Hepatocyte (in vitro differentiated cells): ENCODE measurements at regions not wholly inside any gene's neighbourhood (a gene's known extent, or its start where the extent isn't known, plus 50 kb on each side); places are given as distances from the start of the nearest gene placed in this dataset.

Experiments used
- DNase-seq: peaks from one replicate; pipeline ENCODE4 v3.0.0-alpha.2; 2016; ENCODE audit warnings: low spot score
- H2AFZ ChIP-seq: fragments of 200-600 bp; sonication (generic); 2 replicates; pipeline ENCODE4 v1.6.0; 2016; ENCODE audit warnings: antibody characterized with exemption, mild to moderate bottlenecking
- H3K27ac ChIP-seq: fragments of 200-600 bp; sonication (generic); 2 replicates; pipeline ENCODE4 v1.5.1; 2016; ENCODE audit warnings: mild to moderate bottlenecking
- H3K27me3 ChIP-seq: fragments of 200-600 bp; sonication (generic); 2 replicates; pipeline ENCODE4 v1.6.1; 2016
- H3K36me3 ChIP-seq: fragments of 200-600 bp; sonication (generic); replicated peaks from 2 replicates; pipeline ENCODE4 v1.5.1; 2016; ENCODE audit warnings: low read depth; ENCODE audit not compliant: insufficient read depth
- H3K4me1 ChIP-seq: fragments of 200-600 bp; sonication (generic); 2 replicates; pipeline ENCODE4 v1.5.1; 2016; ENCODE audit warnings: mild to moderate bottlenecking, moderate library complexity; ENCODE audit not compliant: insufficient read depth
- H3K4me2 ChIP-seq: fragments of 200-600 bp; sonication (generic); 2 replicates; pipeline ENCODE4 v1.6.0; 2016
- H3K4me3 ChIP-seq: fragments of 200-600 bp; sonication (generic); 2 replicates; pipeline ENCODE4 v1.5.1; 2016; ENCODE audit warnings: mild to moderate bottlenecking
- H3K79me2 ChIP-seq: fragments of 200-600 bp; sonication (generic); 2 replicates; pipeline ENCODE4 v1.6.0; 2017; ENCODE audit warnings: mild to moderate bottlenecking
- H3K9me2 ChIP-seq: fragments of 200-600 bp; sonication (generic); replicated peaks from 2 replicates; pipeline ENCODE4 v1.6.0; 2017; ENCODE audit warnings: mild to moderate bottlenecking; ENCODE audit not compliant: insufficient read depth
- H3K9me3 ChIP-seq: fragments of 200-600 bp; sonication (generic); 2 replicates; pipeline ENCODE4 v1.5.1; 2016; ENCODE audit warnings: low read depth, mild to moderate bottlenecking
- H4K20me1 ChIP-seq: fragments of 200-600 bp; sonication (generic); 2 replicates; pipeline ENCODE4 v1.6.0; 2016; ENCODE audit warnings: mild to moderate bottlenecking; ENCODE audit not compliant: insufficient read depth, poor library complexity, severe bottlenecking
- CTCF ChIP-seq: fragments of 200-600 bp; sonication (generic); IDR thresholded peaks from 2 replicates; pipeline ENCODE4 v1.5.1; 2016; ENCODE audit warnings: antibody characterized with exemption, mild to moderate bottlenecking; ENCODE audit not compliant: poor library complexity
- EZH2 ChIP-seq: fragments of 200-600 bp; sonication (generic); IDR thresholded peaks from 2 replicates; pipeline ENCODE4 v1.6.1; 2016; ENCODE audit warnings: antibody characterized with exemption, mild to moderate bottlenecking, borderline replicate concordance
- EZH2phosphoT487 ChIP-seq: fragments of 200-600 bp; sonication (generic); IDR thresholded peaks from one replicate; pipeline ENCODE4 v1.6.1; 2018; ENCODE audit warnings: antibody characterized with exemption, mild to moderate bottlenecking, low read depth, moderate library complexity; ENCODE audit not compliant: unreplicated experiment, severe bottlenecking
- WGBS: methylation state at CpG from one replicate; pipeline ENCODE4 v1.1.6; 2016; ENCODE audit warnings: low lambda C conversion rate; ENCODE audit errors: missing lambda C conversion rate; 5-methylcytosine and 5-hydroxymethylcytosine counted together

- Histone ChIP-seq H2AFZ (no peak overlapping the region), H3K4me3 (no peak overlapping the region), H3K9me2 (no peaks in the 10 kb centered on the region), H3K79me2 (no peaks in the 10 kb centered on the region), H3K4me1 (no peaks in the 10 kb centered on the region), H3K4me2 (no peak overlapping the region), H4K20me1 (no peaks in the 10 kb centered on the region), H3K9me3 (no peaks in the 10 kb centered on the region), H3K27ac (no peak overlapping the region), H3K36me3 (no peaks in the 10 kb centered on the region), H3K27me3 (peaks cover 22% of the 10 kb centered on the region)
- DNase-seq: no peak
- TF ChIP-seq EZH2 (no peak), EZH2phosphoT487 (no peak)
- 66% methylated on average over 8 of the region's 8 CpGs for WGBS
Observed at GRCh38 chr5:1952021-1952420, 69.3 kb upstream of the IRX4 start.

DNA sequence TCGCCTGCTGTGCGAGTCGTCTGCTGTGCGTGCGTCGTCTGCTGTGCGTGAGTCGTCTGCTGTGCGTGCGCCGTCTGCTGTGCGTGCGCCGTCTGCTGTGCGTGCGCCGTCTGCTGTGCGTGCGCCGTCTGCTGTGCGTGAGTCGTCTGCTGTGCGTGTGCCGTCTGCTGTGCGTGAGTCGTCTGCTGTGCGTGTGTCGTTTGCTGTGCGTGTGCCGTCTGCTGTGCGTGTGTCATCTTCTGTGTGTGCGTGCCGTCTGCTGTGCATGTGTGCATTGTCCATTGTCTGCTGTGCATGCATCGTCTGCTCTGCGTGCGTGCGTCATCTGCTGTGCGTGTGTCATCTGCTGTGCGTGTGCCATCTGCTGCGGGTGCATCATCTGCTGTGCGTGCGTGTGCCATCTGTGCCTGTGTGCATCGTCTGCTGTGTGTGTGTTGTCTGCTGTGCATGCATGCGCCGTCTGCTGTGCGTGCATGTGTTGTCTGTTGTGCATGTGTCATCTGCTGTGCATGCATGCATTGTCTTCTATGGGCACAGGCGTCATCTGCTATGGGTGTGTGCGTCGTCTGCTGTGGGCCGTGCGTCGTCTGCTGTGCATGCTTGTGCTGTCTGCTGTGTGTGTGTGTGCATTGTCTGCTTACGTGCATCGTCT is 68.6 kb upstream of the IRX4 start:
- DNase-seq: no peak
- no peaks in the 10 kb centered on the region for H3K9me3 ChIP-seq
- H3K27me3 ChIP-seq: peaks cover 30% of the 10 kb centered on the region
- TF ChIP-seq EZH2 (no peak), EZH2phosphoT487 (no peak), CTCF (no peak)
- WGBS: 98% methylated on average over 30 of the region's 54 CpGs
- H3K4me2 ChIP-seq: no peak overlapping the region
- H3K36me3 ChIP-seq: no peaks in the 10 kb centered on the region
- H2AFZ ChIP-seq: no peak overlapping the region
- H3K4me1 ChIP-seq: no peaks in the 10 kb centered on the region
- no peak overlapping the region for H3K27ac ChIP-seq
- H3K4me3 ChIP-seq: no peak overlapping the region
- no peaks in the 10 kb centered on the region for H4K20me1 ChIP-seq
- H3K9me2 ChIP-seq: no peaks in the 10 kb centered on the region
- H3K79me2 ChIP-seq: no peaks in the 10 kb centered on the region

- Histone ChIP-seq H3K4me3 (no peak overlapping the region), H3K4me1 (no peaks in the 10 kb centered on the region), H3K79me2 (no peaks in the 10 kb centered on the region), H3K9me3 (no peaks in the 10 kb centered on the region), H4K20me1 (no peaks in the 10 kb centered on the region), H3K36me3 (no peaks in the 10 kb centered on the region), H3K9me2 (no peaks in the 10 kb centered on the region), H3K4me2 (no peak overlapping the region), H3K27ac (no peak overlapping the region), H3K27me3 (peaks cover 30% of the 10 kb centered on the region), H2AFZ (no peak overlapping the region)
- WGBS: 95% methylated on average over 16 of the region's 22 CpGs
- TF ChIP-seq EZH2phosphoT487: no peak
- TF ChIP-seq CTCF: no peak
- TF ChIP-seq EZH2: no peak
- DNase-seq: no peak
Observed at GRCh38 chr5:1950708-1951103, 68.0 kb upstream of the IRX4 start.

GRCh38 chr5:1950096-1950707 is 67.5 kb upstream of the IRX4 start:
- Histone ChIP-seq H3K79me2 (no peaks in the 10 kb centered on the region), H2AFZ (no peak overlapping the region), H3K4me2 (no peak overlapping the region), H3K9me3 (no peaks in the 10 kb centered on the region), H3K4me3 (no peak overlapping the region), H3K9me2 (no peaks in the 10 kb centered on the region), H4K20me1 (no peaks in the 10 kb centered on the region), H3K4me1 (no peaks in the 10 kb centered on the region), H3K27me3 (peaks cover 32% of the 10 kb centered on the region), H3K27ac (no peak overlapping the region), H3K36me3 (no peaks in the 10 kb centered on the region)
- WGBS: 92% methylated on average over 32 of the region's 32 CpGs
- DNase-seq: no peak
- TF ChIP-seq EZH2: no peak
- TF ChIP-seq CTCF: no peak
- no peak for TF ChIP-seq EZH2phosphoT487
